H9 (cell line): ENCODE measurements at regions not wholly inside any gene's neighbourhood (a gene's known extent, or its start where the extent isn't known, plus 50 kb on each side); places are given as distances from the start of the nearest gene placed in this dataset.

Experiments used
- DNase-seq: peaks from one replicate; pipeline ENCODE4 v3.0.0-alpha.2; 2017
- H2AFZ ChIP-seq: one replicate; pipeline ENCODE4 v1.6.1; 2013; ENCODE audit warnings: mild to moderate bottlenecking, low read length, control low read depth, moderate library complexity
- H2AK5ac ChIP-seq: 2 replicates; pipeline ENCODE4 v1.6.1; 2013; ENCODE audit warnings: low read length, control low read depth, mixed read lengths; ENCODE audit not compliant: insufficient read length
- H2BK120ac ChIP-seq: one replicate; pipeline ENCODE4 v1.6.1; 2013; ENCODE audit warnings: low read depth, mild to moderate bottlenecking, low read length, control low read depth, inconsistent platforms; ENCODE audit not compliant: poor library complexity, severe bottlenecking
- H2BK12ac ChIP-seq: 2 replicates; pipeline ENCODE4 v1.6.1; 2013; ENCODE audit warnings: low read length, control low read depth, mixed read lengths, low read depth; ENCODE audit not compliant: insufficient read length
- H2BK15ac ChIP-seq: 2 replicates; pipeline ENCODE4 v1.6.1; 2013; ENCODE audit warnings: low read depth, low read length, control low read depth
- H2BK20ac ChIP-seq: one replicate; pipeline ENCODE4 v1.6.1; 2013; ENCODE audit warnings: low read depth, mild to moderate bottlenecking, low read length, control low read depth, inconsistent platforms; ENCODE audit not compliant: poor library complexity, severe bottlenecking
- H2BK5ac ChIP-seq: 2 replicates; pipeline ENCODE4 v1.6.1; 2013; ENCODE audit warnings: low read length, control low read depth, mixed read lengths; ENCODE audit not compliant: insufficient read length
- H3K14ac ChIP-seq: 2 replicates; pipeline ENCODE4 v1.6.1; 2013; ENCODE audit warnings: low read length, control low read depth; ENCODE audit not compliant: insufficient read depth
- H3K18ac ChIP-seq: 2 replicates; pipeline ENCODE4 v1.6.1; 2013; ENCODE audit warnings: low read depth, mild to moderate bottlenecking, mixed read lengths, low read length, control low read depth; ENCODE audit not compliant: insufficient read length
- H3K23ac ChIP-seq: 2 replicates; pipeline ENCODE4 v1.6.1; 2013; ENCODE audit warnings: low read length, control low read depth, mixed read lengths, low read depth; ENCODE audit not compliant: insufficient read length
- H3K23me2 ChIP-seq: 2 replicates; pipeline ENCODE4 v1.6.1; 2013; ENCODE audit warnings: low read depth, mild to moderate bottlenecking, mixed read lengths, low read length, control low read depth; ENCODE audit not compliant: insufficient read length, poor library complexity, severe bottlenecking
- H3K27ac ChIP-seq: 2 replicates; pipeline ENCODE4 v1.5.1; 2013; ENCODE audit warnings: low read length, control low read depth, mixed read lengths, low read depth; ENCODE audit not compliant: insufficient read length
- H3K27me3 ChIP-seq: 2 replicates; pipeline ENCODE4 v1.6.1; 2013; ENCODE audit warnings: low read length, control low read depth, inconsistent platforms; ENCODE audit not compliant: insufficient read depth
- H3K4ac ChIP-seq: 2 replicates; pipeline ENCODE4 v1.6.1; 2013; ENCODE audit warnings: low read depth, mild to moderate bottlenecking, control low read depth, inconsistent platforms, low read length, moderate library complexity
- H3K4me1 ChIP-seq: 2 replicates; pipeline ENCODE4 v1.6.1; 2013; ENCODE audit warnings: low read length, control low read depth, inconsistent platforms; ENCODE audit not compliant: insufficient read depth
- H3K4me2 ChIP-seq: 2 replicates; pipeline ENCODE4 v1.6.1; 2013; ENCODE audit warnings: low read length, control low read depth, mixed read lengths; ENCODE audit not compliant: insufficient read length, insufficient read depth
- H3K56ac ChIP-seq: 2 replicates; pipeline ENCODE4 v1.6.1; 2013; ENCODE audit warnings: low read depth, mild to moderate bottlenecking, mixed read lengths, low read length, control low read depth; ENCODE audit not compliant: insufficient read length
- H3K79me1 ChIP-seq: 2 replicates; pipeline ENCODE4 v1.6.1; 2013; ENCODE audit warnings: low read depth, mild to moderate bottlenecking, moderate library complexity, low read length, control low read depth, inconsistent platforms; ENCODE audit not compliant: insufficient read depth, poor library complexity, severe bottlenecking
- H3K79me2 ChIP-seq: 2 replicates; pipeline ENCODE4 v1.6.1; 2013; ENCODE audit warnings: low read length, control low read depth, inconsistent platforms; ENCODE audit not compliant: insufficient read depth
- H3K9ac ChIP-seq: 2 replicates; pipeline ENCODE4 v1.6.1; 2013; ENCODE audit warnings: low read length, control low read depth, mixed read lengths; ENCODE audit not compliant: insufficient read length; ENCODE audit errors: extremely low read depth
- H3K9me3 ChIP-seq: one replicate; pipeline ENCODE4 v1.6.1; 2013; ENCODE audit warnings: low read depth, low read length, inconsistent platforms; ENCODE audit not compliant: control insufficient read depth
- H3T11ph ChIP-seq: one replicate; pipeline ENCODE4 v1.6.1; 2013; ENCODE audit warnings: mild to moderate bottlenecking, low read length, control low read depth, inconsistent platforms
- H4K20me1 ChIP-seq: one replicate; pipeline ENCODE4 v1.6.1; 2013; ENCODE audit not compliant: control insufficient read depth, insufficient read length, insufficient read depth
- H4K5ac ChIP-seq: 2 replicates; pipeline ENCODE4 v1.6.1; 2013; ENCODE audit warnings: low read depth, mild to moderate bottlenecking, mixed read lengths, low read length, control low read depth; ENCODE audit not compliant: insufficient read length
- H4K8ac ChIP-seq: replicated peaks from 2 replicates; pipeline ENCODE4 v1.6.1; 2013; ENCODE audit warnings: low read length, control low read depth, mixed read lengths, low read depth; ENCODE audit not compliant: insufficient read length
- H4K91ac ChIP-seq: 2 replicates; pipeline ENCODE4 v1.6.1; 2013; ENCODE audit warnings: low read depth, mild to moderate bottlenecking, moderate library complexity, mixed read lengths, low read length, control low read depth; ENCODE audit not compliant: insufficient read length
- H3K27ac Mint-ChIP-seq, 3 experiments: 2 replicates in 2 of 3; 3 replicates in 1 of 3; pipeline ENCODE4 v1.8.0; 2020 to 2021; ENCODE audit warnings: mixed read lengths in 3 of 3, mild to moderate bottlenecking in 1 of 3, moderate library complexity in 1 of 3
- H3K27me3 Mint-ChIP-seq: 2 replicates; pipeline ENCODE4 v1.8.0; 2021; ENCODE audit warnings: low read depth, mild to moderate bottlenecking, moderate library complexity, mixed read lengths
- H3K36me3 Mint-ChIP-seq, 3 experiments: 2 replicates in 2 of 3; 3 replicates in 1 of 3; pipeline ENCODE4 v1.8.0; 2020 to 2021; ENCODE audit warnings: low read depth in 3 of 3, mixed read lengths in 3 of 3; ENCODE audit not compliant: insufficient read depth in 1 of 3
- H3K4me1 Mint-ChIP-seq, 2 experiments: 2 replicates each; pipeline ENCODE4 v1.8.0; 2020; ENCODE audit warnings: mixed read lengths in 2 of 2
- H3K4me3 Mint-ChIP-seq, 2 experiments: 2 replicates in 1 of 2; 3 replicates in 1 of 2; pipeline ENCODE4 v1.8.0; 2020 to 2021; ENCODE audit warnings: mild to moderate bottlenecking in 2 of 2, mixed read lengths in 2 of 2, moderate library complexity in 1 of 2
- H3K9me3 Mint-ChIP-seq, 2 experiments: 2 replicates in 1 of 2; 3 replicates in 1 of 2; pipeline ENCODE4 v1.8.0; 2020; ENCODE audit warnings: mild to moderate bottlenecking in 2 of 2, mixed read lengths in 2 of 2, moderate library complexity in 1 of 2
- CTCF ChIP-seq: fragments of 200-600 bp; sonication (generic); conservative IDR thresholded peaks from 3 replicates; pipeline ENCODE4 v1.8.0; 2021; ENCODE audit warnings: antibody characterized with exemption, mild to moderate bottlenecking
- WGBS: extraction: QIAGEN DNeasy Blood & Tissue Kit; methylation state at CpG from one replicate; pipeline ENCODE4 v1.1.7; 2013; ENCODE audit warnings: missing lambda C conversion rate, low lambda C conversion rate, mixed read lengths; ENCODE audit not compliant: insufficient read length; ENCODE audit errors: extremely low coverage; 5-methylcytosine and 5-hydroxymethylcytosine counted together

- H2AFZ ChIP-seq = no peak overlapping the region
- no peak overlapping the region for H3T11ph ChIP-seq
- no CpG with 5 or more reads among the region's 5 CpGs for WGBS
- Mint-ChIP-seq H3K4me3 (no peak overlapping the region), H3K36me3 (no peaks in the 10 kb centered on the region), H3K9me3 (no peaks in the 10 kb centered on the region), H3K27me3 (no peaks in the 10 kb centered on the region), H3K27ac (no peak overlapping the region), H3K4me1 (peaks cover 16 to 19% of the 10 kb centered on the region in 2 experiments)
- H4K91ac ChIP-seq = no peak overlapping the region
- no peak overlapping the region for H2BK15ac ChIP-seq
- no peak overlapping the region for H3K27ac ChIP-seq
- no peaks in the 10 kb centered on the region for H3K27me3 ChIP-seq
- H3K4ac ChIP-seq = no peak overlapping the region
- no peak overlapping the region for H3K56ac ChIP-seq
- no peaks in the 10 kb centered on the region for H3K4me1 ChIP-seq
- no peak overlapping the region for H2BK5ac ChIP-seq
- no peaks in the 10 kb centered on the region for H3K23me2 ChIP-seq
- no peak overlapping the region for H3K18ac ChIP-seq
- H2AK5ac ChIP-seq = no peak overlapping the region
- no peak overlapping the region for H3K9ac ChIP-seq
- H3K79me1 ChIP-seq = no peaks in the 10 kb centered on the region
- H4K8ac ChIP-seq = no peak overlapping the region
- no peak overlapping the region for H3K14ac ChIP-seq
- H2BK12ac ChIP-seq = no peak overlapping the region
- H4K20me1 ChIP-seq = no peaks in the 10 kb centered on the region
- no peak for DNase-seq
- H3K9me3 ChIP-seq = no peaks in the 10 kb centered on the region
- H3K4me2 ChIP-seq = no peak overlapping the region
- no peak overlapping the region for H4K5ac ChIP-seq
- H2BK20ac ChIP-seq = no peak overlapping the region
- H3K23ac ChIP-seq = no peak overlapping the region
- no peak for TF ChIP-seq CTCF
- no peaks in the 10 kb centered on the region for H3K79me2 ChIP-seq
- no peak overlapping the region for H2BK120ac ChIP-seq
Observed at GRCh38 chr1:83641796-83642443, 357.0 kb downstream of the TTLL7 start.
